Fibroblast of pulmonary artery (primary cell): ENCODE measurements at regions not wholly inside any gene's neighbourhood (a gene's known extent, or its start where the extent isn't known, plus 50 kb on each side); places are given as distances from the start of the nearest gene placed in this dataset.

ENCODE experiments used
- DNase-seq: peaks from one replicate; pipeline ENCODE4 v3.0.0-alpha.2; 2010; ENCODE audit warnings: low read depth
- H3K4me3 ChIP-seq: replicated peaks from 2 replicates; pipeline ENCODE4 v1.5.1; 2011; ENCODE audit warnings: low read depth, mild to moderate bottlenecking, control low read depth, low read length, moderate library complexity
- TF ChIP-seq, protein P1 (sequence below): IDR thresholded peaks from 2 replicates; pipeline ENCODE4 v1.5.1; 2011; ENCODE audit warnings: mild to moderate bottlenecking, control low read depth, low read length, inconsistent platforms; ENCODE audit errors: missing control alignments

DNA sequence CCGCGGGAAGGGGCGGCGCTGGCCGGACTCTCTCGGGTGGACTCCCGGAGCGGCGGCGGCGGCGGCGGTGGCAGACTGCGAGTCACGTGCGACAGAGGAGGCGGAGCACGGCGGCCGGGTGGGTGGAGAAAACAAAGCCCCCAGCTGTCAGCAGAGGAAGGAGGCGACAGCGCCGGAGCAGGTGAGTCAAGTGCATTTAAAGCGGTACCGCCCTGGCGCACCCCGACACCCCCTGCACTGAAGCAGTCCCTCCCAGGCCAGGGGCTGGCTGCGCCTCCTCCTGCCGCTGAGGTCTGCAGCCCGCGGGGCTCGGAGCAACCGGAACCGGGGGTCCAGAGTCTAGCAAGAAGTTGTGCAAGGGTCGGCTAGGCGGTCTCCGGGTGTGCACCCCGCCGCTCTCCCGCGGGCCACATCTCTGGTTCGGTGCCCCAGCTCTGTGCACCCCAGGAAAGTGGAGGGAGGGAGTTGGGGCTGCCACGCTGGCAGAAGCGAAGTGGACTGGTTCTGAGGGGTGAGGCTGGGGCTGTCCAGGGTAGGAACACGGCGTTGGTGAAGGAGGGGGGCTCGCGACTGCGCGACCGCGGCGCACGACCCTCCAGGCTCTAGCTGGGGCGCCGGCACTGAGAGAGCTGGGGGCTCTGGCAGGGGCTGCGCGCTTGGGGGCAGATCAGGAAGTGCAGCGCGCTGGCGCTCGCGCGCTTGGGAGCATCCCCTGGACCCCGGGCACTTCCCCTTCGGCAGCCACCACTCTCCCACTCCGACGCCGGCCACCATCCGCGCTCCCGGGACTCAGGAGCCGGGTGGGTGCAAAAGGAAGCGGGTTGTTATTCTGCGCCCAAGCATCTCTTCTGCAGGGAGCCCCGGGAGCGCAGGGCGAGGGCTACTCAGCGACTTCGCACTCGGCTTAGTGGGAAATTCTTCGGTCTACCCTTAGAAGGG lies 64.0 kb upstream of the MAPRE2 start:
- H3K4me3 ChIP-seq = peak overlapping the region; percentile 62
- TF ChIP-seq, protein P1, sequence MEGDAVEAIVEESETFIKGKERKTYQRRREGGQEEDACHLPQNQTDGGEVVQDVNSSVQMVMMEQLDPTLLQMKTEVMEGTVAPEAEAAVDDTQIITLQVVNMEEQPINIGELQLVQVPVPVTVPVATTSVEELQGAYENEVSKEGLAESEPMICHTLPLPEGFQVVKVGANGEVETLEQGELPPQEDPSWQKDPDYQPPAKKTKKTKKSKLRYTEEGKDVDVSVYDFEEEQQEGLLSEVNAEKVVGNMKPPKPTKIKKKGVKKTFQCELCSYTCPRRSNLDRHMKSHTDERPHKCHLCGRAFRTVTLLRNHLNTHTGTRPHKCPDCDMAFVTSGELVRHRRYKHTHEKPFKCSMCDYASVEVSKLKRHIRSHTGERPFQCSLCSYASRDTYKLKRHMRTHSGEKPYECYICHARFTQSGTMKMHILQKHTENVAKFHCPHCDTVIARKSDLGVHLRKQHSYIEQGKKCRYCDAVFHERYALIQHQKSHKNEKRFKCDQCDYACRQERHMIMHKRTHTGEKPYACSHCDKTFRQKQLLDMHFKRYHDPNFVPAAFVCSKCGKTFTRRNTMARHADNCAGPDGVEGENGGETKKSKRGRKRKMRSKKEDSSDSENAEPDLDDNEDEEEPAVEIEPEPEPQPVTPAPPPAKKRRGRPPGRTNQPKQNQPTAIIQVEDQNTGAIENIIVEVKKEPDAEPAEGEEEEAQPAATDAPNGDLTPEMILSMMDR = no peak
- peak; percentile 20 for DNase-seq

DNA sequence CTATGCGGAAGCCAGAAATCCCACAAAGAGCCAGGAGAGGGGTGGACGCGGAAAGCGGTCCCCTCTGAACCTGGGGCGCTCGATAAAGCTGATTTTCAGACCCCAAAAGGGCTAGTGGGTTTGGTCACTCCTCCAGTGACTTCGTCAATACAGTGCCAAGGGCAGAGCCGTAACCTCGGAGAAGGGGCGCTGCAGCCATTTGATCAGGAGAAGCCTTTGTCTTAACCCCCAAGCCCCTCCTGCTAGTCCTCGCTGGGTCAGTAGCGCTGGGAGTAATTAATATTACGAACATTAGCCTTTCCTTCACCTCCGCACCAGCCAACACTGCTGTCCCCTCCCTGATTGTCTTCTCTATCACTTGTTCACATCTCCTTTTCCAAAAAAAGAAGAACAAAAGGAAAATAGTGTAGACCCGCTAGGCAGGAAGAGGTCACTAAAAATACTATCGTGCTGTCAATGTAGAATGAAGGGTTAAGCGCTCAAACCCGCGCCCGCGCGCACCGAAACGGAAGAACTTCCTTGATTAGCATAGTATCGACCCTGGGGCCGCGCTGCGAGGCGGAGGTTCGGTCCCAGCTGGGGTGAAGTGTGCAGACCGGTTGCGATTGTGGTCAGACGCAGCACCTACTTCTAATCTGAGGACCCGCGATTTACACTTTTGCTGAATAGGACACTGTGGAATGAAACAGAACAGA lies 63.2 kb upstream of the MAPRE2 start:
- no peak for DNase-seq
- TF ChIP-seq, protein P1 = no peak
- H3K4me3 ChIP-seq = peak overlapping the region; percentile 62

DNA sequence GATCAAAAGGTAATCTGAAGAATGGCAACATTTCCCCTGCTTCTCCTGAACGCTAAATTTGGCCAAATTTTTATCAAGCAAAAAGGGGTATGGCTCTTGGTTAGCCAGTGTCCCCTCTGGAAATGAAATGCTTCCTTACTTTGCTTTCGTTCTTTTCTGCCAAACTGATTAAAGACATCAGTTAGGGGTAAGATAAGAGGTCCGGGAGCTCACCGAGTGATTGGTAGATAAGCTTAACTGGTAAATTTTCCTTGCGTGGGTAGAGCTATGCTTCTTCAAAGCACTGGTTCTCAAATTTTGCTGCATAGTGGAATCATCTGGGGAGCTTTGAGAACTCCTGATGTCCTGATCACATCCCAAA lies 62.7 kb upstream of the MAPRE2 start:
- H3K4me3 ChIP-seq = peak overlapping the region; percentile 62
- no peak for DNase-seq
- TF ChIP-seq, protein P1 = no peak

DNA sequence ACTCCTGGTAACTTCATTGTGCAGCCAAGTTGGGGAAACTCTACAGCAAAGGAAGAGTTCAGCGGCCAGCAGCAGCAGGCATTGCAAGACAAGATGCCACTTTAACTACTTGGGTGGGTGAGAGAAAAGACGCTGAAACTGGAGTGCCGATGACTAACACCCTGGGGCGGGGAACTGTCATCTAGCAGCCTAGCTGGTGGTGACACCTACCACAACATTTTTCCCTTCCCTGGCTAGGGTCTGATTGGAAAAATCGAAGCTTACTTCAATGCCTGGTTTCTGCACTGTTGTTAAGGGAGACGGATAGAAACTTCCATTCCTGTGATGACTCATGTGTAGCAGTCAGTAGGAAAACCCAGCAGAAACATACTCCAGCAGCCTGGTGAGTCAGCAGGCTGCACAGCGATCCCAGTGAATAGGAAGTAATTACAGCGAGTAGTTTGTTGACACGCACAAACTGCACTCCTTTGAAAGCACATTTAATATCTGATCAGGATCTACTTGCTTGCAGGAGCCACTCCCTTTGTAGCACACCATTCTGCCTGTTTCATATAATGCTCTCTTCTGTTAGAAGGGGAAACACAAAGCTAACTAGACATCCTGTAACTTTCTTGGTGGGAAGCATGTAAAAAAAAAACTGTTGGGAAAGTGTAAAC lies 62.1 kb upstream of the MAPRE2 start:
- TF ChIP-seq, protein P1 = no peak
- peak; percentile 91 for DNase-seq
- H3K4me3 ChIP-seq = peak overlapping the region; percentile 62

DNA sequence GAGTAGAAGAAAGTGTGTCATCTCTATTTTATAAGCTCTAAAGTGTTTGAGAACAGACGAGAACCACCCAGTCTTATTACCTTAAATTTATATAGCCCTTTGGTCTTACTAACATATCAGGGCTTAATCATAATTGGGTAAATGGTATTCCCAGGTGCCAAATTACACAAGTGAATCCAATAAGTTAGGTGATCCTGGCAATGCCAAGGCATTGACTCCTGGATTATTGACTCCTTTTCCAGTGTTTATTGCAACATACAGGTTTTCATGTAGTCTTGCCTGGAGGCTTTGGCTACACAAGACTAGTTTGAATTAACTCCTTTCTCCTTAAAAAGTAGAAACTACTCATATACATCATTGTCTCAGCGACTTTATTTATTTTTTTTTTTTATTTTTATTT lies 59.7 kb upstream of the MAPRE2 start:
- TF ChIP-seq, protein P1 = no peak
- DNase-seq = no peak
- no peak overlapping the region for H3K4me3 ChIP-seq

DNA sequence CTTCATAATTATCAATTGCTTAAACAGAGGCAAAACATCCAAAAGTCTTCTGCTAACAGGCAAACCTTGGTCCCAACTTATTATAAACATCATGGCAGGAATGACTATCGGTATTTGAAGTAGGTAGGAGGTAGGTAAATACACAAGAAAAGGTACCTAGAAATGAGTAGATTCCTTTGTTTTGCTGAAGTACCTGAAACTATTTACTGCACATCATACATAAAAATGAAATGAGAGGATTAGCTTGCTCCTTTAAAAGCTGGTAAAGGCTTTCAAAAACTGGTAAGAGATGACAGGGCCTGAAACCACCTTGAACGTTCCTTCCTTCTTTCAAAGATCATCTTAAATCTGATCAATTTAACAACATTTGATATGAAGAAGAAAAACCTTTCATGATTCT lies 55.2 kb upstream of the MAPRE2 start:
- no peak for DNase-seq
- no peak overlapping the region for H3K4me3 ChIP-seq
- TF ChIP-seq, protein P1 = no peak
